Esophagus (tissue), 2 donors: ENCODE measurements at regions not wholly inside any gene's neighbourhood (a gene's known extent, or its start where the extent isn't known, plus 50 kb on each side); places are given as distances from the start of the nearest gene placed in this dataset.

Experiments used
- H3K27ac ChIP-seq, 2 donors: one replicate each; pipeline ENCODE4 v1.5.1; 2013; ENCODE audit warnings: low read depth in 2 of 2, mild to moderate bottlenecking in 2 of 2, inconsistent platforms in 1 of 2, low read length in 1 of 2, moderate library complexity in 1 of 2
- H3K27me3 ChIP-seq, 2 donors: one replicate each; pipeline ENCODE4 v1.6.1; 2013; ENCODE audit warnings: low read length in 2 of 2, control low read depth in 1 of 2, mild to moderate bottlenecking in 1 of 2; ENCODE audit not compliant: insufficient read depth in 2 of 2, control insufficient read depth in 1 of 2
- H3K36me3 ChIP-seq, 2 donors: one replicate each; pipeline ENCODE4 v1.6.1; 2013; ENCODE audit warnings: low read length in 1 of 2; ENCODE audit not compliant: control insufficient read depth in 2 of 2, insufficient read depth in 2 of 2
- H3K4me1 ChIP-seq, 2 donors: one replicate each; pipeline ENCODE4 v1.6.1; 2013; ENCODE audit warnings: low read length in 1 of 2; ENCODE audit not compliant: control insufficient read depth in 2 of 2, insufficient read depth in 2 of 2
- H3K4me3 ChIP-seq, 2 donors: one replicate each; pipeline ENCODE4 v1.5.1; 2013; ENCODE audit warnings: low read length in 2 of 2, mild to moderate bottlenecking in 2 of 2, low read depth in 1 of 2, moderate library complexity in 1 of 2
- H3K9me3 ChIP-seq, 2 donors: one replicate each; pipeline ENCODE4 v1.6.1; 2013; ENCODE audit warnings: mild to moderate bottlenecking in 2 of 2, low read depth in 1 of 2, low read length in 1 of 2, moderate library complexity in 1 of 2; ENCODE audit not compliant: control insufficient read depth in 2 of 2, insufficient read depth in 1 of 2
- WGBS, 2 donors: extraction: QIAGEN DNeasy Blood & Tissue Kit; methylation state at CpG; one replicate each; pipeline ENCODE4 v1.1.7; 2013; 5-methylcytosine and 5-hydroxymethylcytosine counted together
- donor health status: healthy with polysubstance abuse.
- donor health status: Bipolar disorder and iron deficiency.

DNA sequence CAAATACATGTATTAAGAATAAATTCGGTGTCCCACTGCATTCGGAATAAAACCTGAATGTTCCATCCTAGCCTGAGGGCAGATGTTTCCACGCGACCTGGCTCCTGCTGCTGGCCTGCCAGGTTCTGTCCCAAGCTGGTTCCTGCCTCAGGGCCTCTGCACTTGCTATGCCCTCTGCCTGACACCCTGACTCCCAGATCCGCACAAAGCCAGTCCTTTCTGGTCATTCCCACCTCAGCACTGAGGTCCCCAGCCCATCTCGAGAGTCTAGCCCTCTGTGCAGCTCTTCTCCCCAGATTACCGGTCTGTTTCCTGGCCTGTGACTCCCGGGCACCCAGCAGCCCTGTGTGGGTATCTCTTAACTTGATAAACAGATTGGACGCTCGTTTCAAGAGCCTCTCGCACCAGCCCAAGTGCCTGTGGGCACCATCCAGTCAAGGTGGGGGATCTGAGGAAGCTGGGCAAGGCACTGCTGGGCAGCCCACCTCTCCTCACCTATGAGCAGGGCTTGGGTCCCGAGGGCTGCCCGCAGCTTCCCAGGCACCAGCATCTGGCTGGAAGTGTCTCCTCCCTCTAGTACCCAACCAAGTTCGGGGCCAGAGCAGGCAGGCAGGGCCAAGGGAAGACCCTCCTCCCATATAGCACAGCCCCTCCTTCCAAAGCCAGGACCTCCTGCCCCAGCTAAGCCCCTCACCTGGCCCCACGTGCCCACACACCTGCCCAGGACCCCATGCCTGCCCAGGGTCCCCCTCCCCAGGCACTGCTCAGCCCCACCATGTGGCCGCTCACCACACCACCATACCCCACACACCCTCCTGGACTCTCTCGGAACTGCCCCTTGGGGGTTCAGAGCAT lies 132.2 kb downstream of the NCOR2 start:
- WGBS, 2 donors = 70 to 73% methylated on average over 17 of the region's 17 CpGs
- H3K27ac ChIP-seq = no peak overlapping the region
- no peaks in the 10 kb centered on the region for H3K9me3 ChIP-seq
- no peaks in the 10 kb centered on the region for H3K27me3 ChIP-seq
- H3K4me1 ChIP-seq = peaks cover 0 to 3% of the 10 kb centered on the region in 2 donors
- H3K36me3 ChIP-seq = peaks cover 6 to 32% of the 10 kb centered on the region in 2 donors
- no peak overlapping the region for H3K4me3 ChIP-seq

DNA sequence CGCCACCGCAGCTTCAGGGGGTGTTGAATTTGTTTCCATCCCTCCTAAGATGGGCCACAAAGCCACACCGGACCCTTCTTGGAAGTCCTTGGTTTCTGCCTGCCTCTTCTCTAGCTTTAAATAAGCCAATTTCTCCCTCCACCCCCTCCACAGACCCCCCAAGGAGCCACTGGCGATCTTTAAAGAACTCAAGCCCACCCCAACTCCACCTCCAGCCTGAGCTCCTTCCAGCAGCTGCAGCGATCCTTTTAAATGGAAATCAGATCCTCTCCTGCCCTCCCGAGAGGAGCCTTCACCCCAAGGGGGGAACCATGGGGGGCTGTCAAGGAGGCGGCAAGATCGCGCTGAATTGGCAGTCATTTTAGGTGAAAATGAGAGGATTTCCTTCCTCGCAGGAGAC lies 133.1 kb downstream of the NCOR2 start:
- H3K27me3 ChIP-seq = no peaks in the 10 kb centered on the region
- H3K9me3 ChIP-seq = no peaks in the 10 kb centered on the region
- no peak overlapping the region for H3K27ac ChIP-seq
- H3K4me1 ChIP-seq = peaks cover 0 to 3% of the 10 kb centered on the region in 2 donors
- 80 to 83% methylated on average over 10 of the region's 10 CpGs for WGBS, 2 donors
- H3K36me3 ChIP-seq = peaks cover 6 to 37% of the 10 kb centered on the region in 2 donors
- no peak overlapping the region for H3K4me3 ChIP-seq

DNA sequence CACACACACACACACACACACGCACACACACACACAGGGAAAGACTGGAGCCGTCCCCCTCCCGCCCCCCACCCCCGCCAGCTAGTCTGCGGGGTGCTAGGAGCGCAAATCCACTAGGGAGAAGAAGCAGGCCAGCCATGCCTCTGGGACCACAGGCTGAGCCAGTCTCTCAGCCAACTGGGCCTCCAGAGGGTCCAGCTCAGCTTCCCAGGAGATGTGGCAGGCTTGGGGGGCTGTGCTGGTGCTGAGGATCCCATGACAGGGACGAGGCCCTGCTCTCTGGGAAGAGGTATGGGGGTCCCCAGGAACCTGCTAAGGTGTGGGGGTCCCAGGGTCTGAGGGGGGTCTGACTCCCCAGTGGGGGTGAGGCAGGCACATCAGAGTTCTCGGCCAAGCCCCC lies 133.5 kb downstream of the NCOR2 start:
- Histone ChIP-seq H3K27ac (no peak overlapping the region), H3K36me3 (peaks cover 6 to 40% of the 10 kb centered on the region in 2 donors), H3K9me3 (no peaks in the 10 kb centered on the region), H3K4me3 (no peak overlapping the region), H3K4me1 (peaks cover 0 to 3% of the 10 kb centered on the region in 2 donors), H3K27me3 (no peaks in the 10 kb centered on the region)
- 77 to 93% methylated on average over 7 to 8 of the region's 8 CpGs for WGBS, 2 donors

DNA sequence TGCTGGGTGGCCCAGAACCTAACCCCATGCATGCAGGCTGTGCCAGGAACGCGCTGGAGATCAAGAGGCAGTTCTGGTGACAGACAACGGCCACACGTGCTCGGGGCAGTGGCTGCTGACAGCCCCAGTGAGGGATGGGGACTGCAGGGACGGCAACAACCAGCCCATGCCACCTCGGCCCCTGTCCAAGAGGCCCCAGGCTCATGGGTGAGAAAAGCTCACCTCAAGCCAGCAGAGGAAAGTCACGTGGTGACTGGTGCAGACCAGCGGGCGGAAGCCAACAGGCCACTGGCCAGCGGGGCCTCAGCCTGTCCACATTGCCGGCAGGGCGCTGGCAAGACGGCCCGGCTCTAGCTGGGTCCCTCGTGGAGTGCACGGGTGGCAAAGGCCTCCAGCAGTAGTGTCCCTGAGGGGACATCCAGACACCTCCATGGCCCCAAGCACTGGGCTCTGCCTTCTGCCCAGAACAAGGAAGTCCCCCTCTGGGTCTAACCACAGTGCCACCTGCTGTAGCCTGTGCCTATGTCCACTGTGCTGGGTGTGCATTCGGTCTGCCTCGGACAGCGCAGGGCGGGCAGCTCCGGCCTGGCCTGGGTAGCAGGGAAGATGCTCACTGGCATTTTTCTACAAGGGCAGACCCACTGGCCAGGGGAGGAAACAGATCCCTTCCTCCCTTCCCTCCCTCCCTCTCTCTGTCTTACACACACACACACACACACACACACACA lies 134.1 kb downstream of the NCOR2 start:
- Histone ChIP-seq H3K36me3 (peaks cover 6 to 40% of the 10 kb centered on the region in 2 donors), H3K9me3 (no peaks in the 10 kb centered on the region), H3K4me3 (no peak overlapping the region), H3K4me1 (peaks cover 0 to 3% of the 10 kb centered on the region in 2 donors), H3K27ac (no peak overlapping the region), H3K27me3 (no peaks in the 10 kb centered on the region)
- 73 to 81% methylated on average over 21 to 22 of the region's 22 CpGs for WGBS, 2 donors

DNA sequence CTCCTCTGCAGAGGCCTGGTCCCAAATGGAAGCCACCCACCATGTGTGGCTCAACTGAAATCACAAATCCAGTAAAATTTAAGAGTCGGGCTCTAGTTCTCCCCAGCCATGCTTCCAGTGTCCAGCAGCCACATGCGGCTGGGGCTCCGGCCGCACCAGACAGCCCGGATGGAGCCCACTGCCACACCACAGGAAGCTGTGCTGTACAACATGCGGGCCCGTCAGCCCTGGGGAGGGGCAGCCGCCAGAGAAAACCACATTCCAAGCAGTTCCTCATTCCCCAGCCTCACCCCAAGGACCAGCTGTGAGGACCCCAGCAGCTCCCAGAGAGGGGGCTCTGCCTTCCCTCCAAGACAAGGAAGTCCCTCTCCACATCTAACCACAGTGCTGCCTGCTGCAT lies 135.0 kb downstream of the NCOR2 start:
- WGBS, 2 donors = 80 to 84% methylated on average over 8 of the region's 8 CpGs
- no peak overlapping the region for H3K4me3 ChIP-seq
- peaks cover 0 to 3% of the 10 kb centered on the region in 2 donors for H3K4me1 ChIP-seq
- peaks cover 6 to 34% of the 10 kb centered on the region in 2 donors for H3K36me3 ChIP-seq
- no peaks in the 10 kb centered on the region for H3K27me3 ChIP-seq
- no peaks in the 10 kb centered on the region for H3K9me3 ChIP-seq
- no peak overlapping the region for H3K27ac ChIP-seq

DNA sequence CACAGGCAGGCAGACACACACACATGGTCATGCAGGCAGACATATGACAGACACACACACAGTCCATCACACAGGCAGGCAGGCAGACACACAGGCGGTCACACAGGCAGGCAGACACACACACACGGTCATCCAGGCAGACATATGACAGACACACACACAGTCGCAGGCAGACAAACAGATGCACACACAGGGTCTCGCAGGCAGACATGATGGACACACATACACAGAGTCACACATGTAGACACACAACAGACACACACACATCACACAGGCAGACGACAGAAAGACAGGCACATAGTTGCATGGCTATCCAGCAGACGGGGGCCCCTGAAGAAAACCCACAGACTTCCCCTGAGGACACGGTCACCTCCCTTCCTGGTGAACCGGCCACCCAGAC lies 135.4 kb downstream of the NCOR2 start:
- no peaks in the 10 kb centered on the region for H3K27me3 ChIP-seq
- no peak overlapping the region for H3K4me3 ChIP-seq
- 86% methylated on average over 8 of the region's 8 CpGs for WGBS, 2 donors
- peaks cover 0 to 3% of the 10 kb centered on the region in 2 donors for H3K4me1 ChIP-seq
- H3K27ac ChIP-seq = peak overlapping the region in 1 of 2 donors; percentile 47
- no peaks in the 10 kb centered on the region for H3K9me3 ChIP-seq
- peaks cover 6 to 31% of the 10 kb centered on the region in 2 donors for H3K36me3 ChIP-seq

DNA sequence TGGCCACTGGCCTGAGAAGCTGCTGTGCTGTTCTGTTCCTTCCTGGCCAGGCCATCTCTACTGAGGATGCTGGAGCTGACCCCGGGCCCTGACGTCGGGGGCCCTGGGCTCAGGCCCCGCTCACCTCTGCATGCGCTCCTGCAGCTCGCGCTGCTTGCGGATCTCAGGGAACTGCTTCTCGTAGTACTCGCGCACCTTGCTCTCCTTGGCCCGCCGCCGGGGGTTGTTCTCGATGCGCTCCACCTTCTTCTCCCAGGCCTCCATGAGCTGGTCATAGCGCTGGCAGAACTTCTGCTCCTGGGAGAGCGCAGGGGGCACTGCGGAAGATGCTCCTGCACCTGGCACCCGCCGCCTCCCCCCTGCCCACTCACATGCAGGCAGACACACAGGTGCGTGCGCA lies 135.6 kb downstream of the RFLNA start:
- Histone ChIP-seq H3K9me3 (no peaks in the 10 kb centered on the region), H3K27ac (no peak overlapping the region), H3K4me3 (no peak overlapping the region), H3K4me1 (peaks cover 0 to 3% of the 10 kb centered on the region in 2 donors), H3K27me3 (no peaks in the 10 kb centered on the region), H3K36me3 (peaks cover 8 to 40% of the 10 kb centered on the region in 2 donors)
- 95 to 97% methylated on average over 23 of the region's 23 CpGs for WGBS, 2 donors

DNA sequence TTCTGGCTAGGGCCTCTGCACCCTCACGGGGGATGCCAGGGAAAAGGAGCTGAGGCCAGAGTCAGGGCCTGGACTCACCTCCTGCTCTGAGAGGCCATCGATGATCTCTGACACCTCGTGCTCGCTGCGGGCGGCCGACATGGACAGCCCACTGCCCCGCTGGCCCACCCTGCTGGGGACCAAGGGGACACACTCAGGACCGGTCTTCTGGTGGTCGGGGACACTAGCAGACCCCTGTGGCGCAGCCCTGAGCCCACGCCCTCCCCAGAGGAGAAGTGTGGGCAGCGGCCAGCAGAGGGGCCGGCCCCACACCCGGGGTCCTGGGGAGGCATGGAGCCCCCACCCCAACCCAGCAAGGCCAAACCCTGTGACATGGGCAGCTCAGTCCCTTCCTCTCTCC lies 134.6 kb downstream of the RFLNA start:
- peaks cover 8 to 36% of the 10 kb centered on the region in 2 donors for H3K36me3 ChIP-seq
- 95 to 98% methylated on average over 15 of the region's 15 CpGs for WGBS, 2 donors
- peaks cover 0 to 3% of the 10 kb centered on the region in 2 donors for H3K4me1 ChIP-seq
- no peaks in the 10 kb centered on the region for H3K27me3 ChIP-seq
- H3K4me3 ChIP-seq = no peak overlapping the region
- no peaks in the 10 kb centered on the region for H3K9me3 ChIP-seq
- no peak overlapping the region for H3K27ac ChIP-seq

DNA sequence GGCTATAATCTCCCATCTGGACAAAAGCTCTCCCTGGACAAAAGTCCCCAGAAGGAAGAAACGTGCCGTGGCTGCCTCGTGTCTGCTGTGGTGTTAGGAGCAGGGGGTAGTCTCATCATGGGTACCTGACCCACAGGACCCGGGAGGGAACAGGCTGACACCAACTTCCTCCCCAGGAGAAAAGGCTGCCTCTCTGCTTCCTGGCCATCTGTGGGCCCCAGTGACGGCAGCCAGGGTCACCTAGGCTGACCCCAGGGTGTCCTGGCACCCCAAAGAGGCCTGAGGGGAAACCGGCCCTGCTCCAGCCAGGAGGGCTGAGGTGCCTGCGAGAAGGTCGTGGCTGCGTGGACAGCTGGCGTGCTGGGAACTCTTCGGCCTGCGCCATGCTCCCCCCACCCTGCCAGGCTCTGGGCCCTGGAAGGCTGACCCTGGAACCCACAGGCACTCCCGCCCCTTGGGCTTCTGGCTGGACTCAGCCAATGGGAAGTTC lies 133.9 kb downstream of the RFLNA start:
- H3K36me3 ChIP-seq = peaks cover 8 to 38% of the 10 kb centered on the region in 2 donors
- no peak overlapping the region for H3K4me3 ChIP-seq
- H3K27me3 ChIP-seq = no peaks in the 10 kb centered on the region
- peak overlapping the region; percentile 50 to 58 for H3K27ac ChIP-seq
- WGBS, 2 donors = 61 to 66% methylated on average over 13 of the region's 13 CpGs
- peaks cover 0 to 3% of the 10 kb centered on the region in 2 donors for H3K4me1 ChIP-seq
- no peaks in the 10 kb centered on the region for H3K9me3 ChIP-seq
